ENCODE measurements at regions not wholly inside any gene's neighbourhood (a gene's known extent, or its start where the extent isn't known, plus 50 kb on each side); places are given as distances from the start of the nearest gene placed in this dataset.

DNA sequence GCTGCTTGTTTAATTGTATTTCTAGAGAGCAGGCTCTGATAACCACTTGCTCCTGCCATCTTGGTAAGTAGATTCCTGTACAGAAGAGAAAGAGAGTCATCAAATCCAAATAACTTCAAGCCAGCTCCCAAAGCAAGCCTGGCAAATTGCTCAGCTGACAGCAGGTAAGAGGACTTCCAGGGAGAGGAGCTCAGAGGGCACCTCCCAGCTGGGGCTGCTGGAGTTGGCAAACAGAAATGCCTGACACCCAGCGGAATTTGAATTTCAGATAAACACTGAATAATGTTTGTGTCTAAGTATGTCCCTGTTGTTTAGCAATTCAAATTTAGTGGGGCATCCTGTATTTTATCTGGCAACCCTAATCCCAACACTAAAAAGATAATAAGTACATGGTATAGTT is 86.2 kb downstream of the MYL12B start:
- TF ChIP-seq, protein P1, sequence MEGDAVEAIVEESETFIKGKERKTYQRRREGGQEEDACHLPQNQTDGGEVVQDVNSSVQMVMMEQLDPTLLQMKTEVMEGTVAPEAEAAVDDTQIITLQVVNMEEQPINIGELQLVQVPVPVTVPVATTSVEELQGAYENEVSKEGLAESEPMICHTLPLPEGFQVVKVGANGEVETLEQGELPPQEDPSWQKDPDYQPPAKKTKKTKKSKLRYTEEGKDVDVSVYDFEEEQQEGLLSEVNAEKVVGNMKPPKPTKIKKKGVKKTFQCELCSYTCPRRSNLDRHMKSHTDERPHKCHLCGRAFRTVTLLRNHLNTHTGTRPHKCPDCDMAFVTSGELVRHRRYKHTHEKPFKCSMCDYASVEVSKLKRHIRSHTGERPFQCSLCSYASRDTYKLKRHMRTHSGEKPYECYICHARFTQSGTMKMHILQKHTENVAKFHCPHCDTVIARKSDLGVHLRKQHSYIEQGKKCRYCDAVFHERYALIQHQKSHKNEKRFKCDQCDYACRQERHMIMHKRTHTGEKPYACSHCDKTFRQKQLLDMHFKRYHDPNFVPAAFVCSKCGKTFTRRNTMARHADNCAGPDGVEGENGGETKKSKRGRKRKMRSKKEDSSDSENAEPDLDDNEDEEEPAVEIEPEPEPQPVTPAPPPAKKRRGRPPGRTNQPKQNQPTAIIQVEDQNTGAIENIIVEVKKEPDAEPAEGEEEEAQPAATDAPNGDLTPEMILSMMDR (IDR thresholded peaks at IDR 0.05) = no peak
- no peak for TF ChIP-seq EZH2 (IDR thresholded peaks at IDR 0.05; ENCODE audit: borderline replicate concordance, insufficient read depth, low read depth, low read length, poor library complexity, severe bottlenecking)

Data from B cell (primary cell).